ENCODE measurements at regions not wholly inside any gene's neighbourhood (a gene's known extent, or its start where the extent isn't known, plus 50 kb on each side); places are given as distances from the start of the nearest gene placed in this dataset.

DNA sequence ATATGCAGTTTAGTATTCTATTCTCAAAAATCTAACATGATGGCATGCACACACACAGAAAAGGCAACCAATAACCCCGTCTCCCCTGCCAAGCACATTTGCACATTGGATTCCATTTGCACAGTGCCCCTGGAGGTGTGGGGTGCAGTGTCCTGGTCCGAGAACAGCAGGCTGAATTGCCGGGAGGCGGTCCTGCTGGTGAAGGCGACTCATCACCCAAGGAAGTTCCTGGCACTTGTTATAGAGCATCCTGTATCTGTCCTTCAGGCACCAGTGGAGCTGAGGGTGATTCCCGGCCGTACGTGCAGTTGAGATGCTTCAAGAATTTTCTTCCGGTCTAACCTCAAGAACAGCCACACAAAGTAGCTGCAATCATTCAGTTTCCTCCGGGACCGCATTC lies 73.0 kb upstream of the RAB12 start:
- TF ChIP-seq POLR2A (IDR thresholded peaks at IDR 0.05), result no peak
- TF ChIP-seq, protein P1, sequence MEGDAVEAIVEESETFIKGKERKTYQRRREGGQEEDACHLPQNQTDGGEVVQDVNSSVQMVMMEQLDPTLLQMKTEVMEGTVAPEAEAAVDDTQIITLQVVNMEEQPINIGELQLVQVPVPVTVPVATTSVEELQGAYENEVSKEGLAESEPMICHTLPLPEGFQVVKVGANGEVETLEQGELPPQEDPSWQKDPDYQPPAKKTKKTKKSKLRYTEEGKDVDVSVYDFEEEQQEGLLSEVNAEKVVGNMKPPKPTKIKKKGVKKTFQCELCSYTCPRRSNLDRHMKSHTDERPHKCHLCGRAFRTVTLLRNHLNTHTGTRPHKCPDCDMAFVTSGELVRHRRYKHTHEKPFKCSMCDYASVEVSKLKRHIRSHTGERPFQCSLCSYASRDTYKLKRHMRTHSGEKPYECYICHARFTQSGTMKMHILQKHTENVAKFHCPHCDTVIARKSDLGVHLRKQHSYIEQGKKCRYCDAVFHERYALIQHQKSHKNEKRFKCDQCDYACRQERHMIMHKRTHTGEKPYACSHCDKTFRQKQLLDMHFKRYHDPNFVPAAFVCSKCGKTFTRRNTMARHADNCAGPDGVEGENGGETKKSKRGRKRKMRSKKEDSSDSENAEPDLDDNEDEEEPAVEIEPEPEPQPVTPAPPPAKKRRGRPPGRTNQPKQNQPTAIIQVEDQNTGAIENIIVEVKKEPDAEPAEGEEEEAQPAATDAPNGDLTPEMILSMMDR (IDR thresholded peaks at IDR 0.05), result no peak
- H3K27ac ChIP-seq, result no peak overlapping the region
- intact Hi-C loops (cut with DNase I; ENCODE audit: low total_unique reads), result no loop called here
- no peaks in the 10 kb centered on the region for H3K27me3 ChIP-seq
- no peak overlapping the region for H3K4me3 ChIP-seq
- peaks cover 0 to 4% of the 10 kb centered on the region in 2 donors for H3K9me3 ChIP-seq
- no peaks in the 10 kb centered on the region for H3K36me3 ChIP-seq
- no peak for DNase-seq
- H3K4me1 ChIP-seq, result no peaks in the 10 kb centered on the region

DNA sequence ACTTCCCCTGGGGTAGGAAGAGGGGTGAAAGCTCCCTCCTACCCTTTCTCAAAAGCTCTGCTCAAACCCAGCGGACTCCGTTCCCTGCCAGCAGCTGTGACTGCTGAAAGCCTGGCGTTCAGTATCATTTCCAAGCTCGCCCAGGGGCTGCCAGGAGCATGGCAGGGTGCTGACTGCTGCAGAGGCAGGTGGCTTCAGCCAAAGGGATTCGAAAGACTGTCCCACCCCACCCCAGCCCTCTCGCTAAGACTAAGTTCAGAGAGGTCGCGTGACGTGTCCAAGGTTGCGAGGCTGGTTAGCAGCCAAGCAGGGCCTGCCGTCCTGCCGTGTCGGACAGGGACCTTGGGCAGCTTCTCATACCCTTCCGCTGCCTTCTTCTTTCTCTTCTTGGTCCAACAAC lies 72.3 kb upstream of the RAB12 start:
- Histone ChIP-seq H3K4me1 (no peaks in the 10 kb centered on the region), H3K27ac (no peak overlapping the region), H3K9me3 (peaks cover 0 to under 1% of the 10 kb centered on the region in 2 donors), H3K27me3 (no peaks in the 10 kb centered on the region), H3K4me3 (no peak overlapping the region), H3K36me3 (no peaks in the 10 kb centered on the region)
- intact Hi-C loops (cut with DNase I; ENCODE audit: low total_unique reads), result no loop called here
- no peak for DNase-seq
- TF ChIP-seq, protein P1 (IDR thresholded peaks at IDR 0.05), result no peak
- TF ChIP-seq POLR2A (IDR thresholded peaks at IDR 0.05), result no peak

DNA sequence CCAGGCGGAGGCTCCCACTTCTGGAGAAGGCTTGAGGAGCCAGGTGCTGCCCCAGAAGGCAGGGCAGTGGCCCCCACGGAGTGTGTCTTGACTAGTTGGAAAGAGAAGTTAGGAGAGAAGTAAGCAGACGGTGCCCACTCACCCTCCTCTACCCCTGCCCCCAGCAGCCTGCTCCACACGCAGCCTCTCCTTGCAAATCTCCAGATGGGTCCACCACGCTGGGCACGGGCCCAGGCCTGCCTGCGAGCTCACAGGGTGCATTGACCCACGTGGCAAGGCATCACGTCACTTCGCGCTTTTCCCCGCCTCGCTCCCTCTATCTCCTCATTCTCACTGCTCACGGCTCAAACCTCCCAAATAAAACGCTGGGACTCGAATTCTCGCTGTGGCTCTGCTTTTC lies 71.8 kb upstream of the RAB12 start:
- no peak overlapping the region for H3K4me3 ChIP-seq
- no peak for DNase-seq
- H3K9me3 ChIP-seq, result no peaks in the 10 kb centered on the region
- no peak for TF ChIP-seq POLR2A (IDR thresholded peaks at IDR 0.05)
- TF ChIP-seq, protein P1 (IDR thresholded peaks at IDR 0.05), result no peak
- intact Hi-C loops (cut with DNase I; ENCODE audit: low total_unique reads), result no loop called here
- H3K27me3 ChIP-seq, result no peaks in the 10 kb centered on the region
- H3K27ac ChIP-seq, result no peak overlapping the region
- H3K4me1 ChIP-seq, result no peaks in the 10 kb centered on the region
- no peaks in the 10 kb centered on the region for H3K36me3 ChIP-seq

DNA sequence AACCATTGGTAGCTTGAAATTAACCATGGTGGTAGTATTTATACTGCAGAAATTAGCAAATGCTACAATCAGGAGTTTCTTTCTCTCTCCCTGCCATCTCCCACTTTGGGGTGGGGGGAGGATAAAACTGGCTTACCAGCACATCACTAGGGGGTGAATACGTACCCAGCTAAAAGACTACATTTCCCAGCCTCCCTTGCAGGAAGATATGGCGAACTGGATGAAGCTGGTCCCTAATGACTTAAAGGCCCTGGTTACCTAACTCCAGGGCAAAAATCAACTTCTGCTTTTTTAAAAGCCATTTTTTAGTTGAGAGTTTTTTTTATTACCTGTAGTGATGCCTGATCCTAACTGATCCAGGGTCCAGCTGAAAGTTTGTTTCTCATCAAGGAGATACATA lies 70.3 kb upstream of the RAB12 start:
- no peak for TF ChIP-seq POLR2A (IDR thresholded peaks at IDR 0.05)
- TF ChIP-seq, protein P1 (IDR thresholded peaks at IDR 0.05), result no peak
- Histone ChIP-seq H3K9me3 (no peaks in the 10 kb centered on the region), H3K4me1 (no peaks in the 10 kb centered on the region), H3K27ac (no peak overlapping the region), H3K27me3 (no peaks in the 10 kb centered on the region), H3K4me3 (no peak overlapping the region), H3K36me3 (no peaks in the 10 kb centered on the region)
- DNase-seq, result no peak
- intact Hi-C loops (cut with DNase I; ENCODE audit: low total_unique reads), result no loop called here

DNA sequence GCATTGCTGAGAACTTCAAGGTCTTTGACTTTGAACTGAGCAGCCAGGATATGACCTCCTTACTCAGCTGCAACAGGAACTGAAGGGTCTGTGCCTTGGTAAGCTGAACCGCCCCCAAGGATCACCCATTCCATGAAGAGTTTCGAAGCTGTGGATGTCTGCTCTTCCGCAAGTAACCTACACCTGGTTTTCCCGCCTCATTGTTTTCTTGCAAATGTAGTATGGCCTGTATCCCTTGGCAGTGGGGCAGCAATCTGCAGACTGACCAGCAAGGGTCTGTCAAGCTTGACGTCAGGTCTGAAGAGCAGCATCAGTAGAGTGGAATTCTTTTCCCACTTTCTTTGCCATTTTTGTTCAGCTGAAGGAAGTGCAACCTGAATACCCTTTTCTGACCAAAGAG lies 62.6 kb upstream of the RAB12 start:
- H3K27ac ChIP-seq, result no peak overlapping the region
- no peak for TF ChIP-seq POLR2A (IDR thresholded peaks at IDR 0.05)
- TF ChIP-seq, protein P1 (IDR thresholded peaks at IDR 0.05), result no peak

More for the DNA sequence above, 62.6 kb upstream of the RAB12 start:
- intact Hi-C loops (cut with DNase I; ENCODE audit: low total_unique reads), result no loop called here
- H3K36me3 ChIP-seq, result no peaks in the 10 kb centered on the region
- no peaks in the 10 kb centered on the region for H3K4me1 ChIP-seq
- H3K9me3 ChIP-seq, result no peaks in the 10 kb centered on the region
- no peak for DNase-seq
- no peak overlapping the region for H3K4me3 ChIP-seq
- H3K27me3 ChIP-seq, result no peaks in the 10 kb centered on the region

All from uterus (tissue), 3 donors.